Neural progenitor cell (in vitro differentiated cells): ENCODE measurements at regions not wholly inside any gene's neighbourhood (a gene's known extent, or its start where the extent isn't known, plus 50 kb on each side); places are given as distances from the start of the nearest gene placed in this dataset.

Experiments
- DNase-seq: peaks from one replicate; pipeline ENCODE4 v3.0.0-alpha.2; 2016; ENCODE audit warnings: low spot score
- H2AFZ ChIP-seq: fragments of 200-600 bp; sonication (generic); replicated peaks from 2 replicates; pipeline ENCODE4 v1.6.1; 2016; ENCODE audit warnings: antibody characterized with exemption
- H3F3A ChIP-seq: fragments of 200-600 bp; sonication (generic); 2 replicates; pipeline ENCODE4 v1.6.1; 2016; ENCODE audit warnings: antibody characterized with exemption, low read depth
- H3K27ac ChIP-seq: fragments of 200-600 bp; sonication (generic); 2 replicates; pipeline ENCODE4 v1.5.1; 2016; ENCODE audit warnings: mild to moderate bottlenecking
- H3K27me3 ChIP-seq: fragments of 200-600 bp; sonication (generic); 2 replicates; pipeline ENCODE4 v1.6.1; 2016; ENCODE audit warnings: mild to moderate bottlenecking, moderate library complexity
- H3K36me3 ChIP-seq: fragments of 200-600 bp; sonication (generic); 2 replicates; pipeline ENCODE4 v1.5.1; 2016
- H3K4me1 ChIP-seq: fragments of 200-600 bp; sonication (generic); 2 replicates; pipeline ENCODE4 v1.6.1; 2016; ENCODE audit warnings: mixed run types
- H3K4me2 ChIP-seq: fragments of 200-600 bp; sonication (generic); 2 replicates; pipeline ENCODE4 v1.6.1; 2016
- H3K4me3 ChIP-seq: fragments of 200-600 bp; sonication (generic); 2 replicates; pipeline ENCODE4 v1.5.1; 2016
- H3K79me2 ChIP-seq: fragments of 200-600 bp; sonication (generic); 2 replicates; pipeline ENCODE4 v1.6.1; 2016; ENCODE audit warnings: low read depth
- H3K9ac ChIP-seq: fragments of 200-600 bp; sonication (generic); 2 replicates; pipeline ENCODE4 v1.6.1; 2016
- H3K9me3 ChIP-seq: fragments of 200-600 bp; sonication (generic); 2 replicates; pipeline ENCODE4 v1.5.1; 2016; ENCODE audit warnings: low read depth
- H4K20me1 ChIP-seq: fragments of 200-600 bp; sonication (generic); 2 replicates; pipeline ENCODE4 v1.6.1; 2016; ENCODE audit warnings: low read depth
- H3K27ac Mint-ChIP-seq: 3 replicates; pipeline ENCODE4 v1.8.0; 2021; ENCODE audit warnings: mixed read lengths
- H3K27me3 Mint-ChIP-seq: 2 replicates; pipeline ENCODE4 v1.8.0; 2022; ENCODE audit warnings: low read depth, mild to moderate bottlenecking, inconsistent platforms, moderate library complexity, mixed read lengths; ENCODE audit not compliant: insufficient read depth
- H3K36me3 Mint-ChIP-seq: 3 replicates; pipeline ENCODE4 v1.8.0; 2021; ENCODE audit warnings: mixed read lengths
- H3K4me1 Mint-ChIP-seq: 3 replicates; pipeline ENCODE4 v1.8.0; 2021; ENCODE audit warnings: mixed read lengths
- H3K4me3 Mint-ChIP-seq: 3 replicates; pipeline ENCODE4 v1.8.0; 2021; ENCODE audit warnings: mild to moderate bottlenecking, moderate library complexity, mixed read lengths
- H3K9me3 Mint-ChIP-seq: 3 replicates; pipeline ENCODE4 v1.8.0; 2020; ENCODE audit warnings: mixed read lengths
- CTCF ChIP-seq: fragments of 200-600 bp; sonication (generic); IDR thresholded peaks from 2 replicates; pipeline ENCODE4 v1.5.1; 2017; ENCODE audit warnings: antibody characterized with exemption, mild to moderate bottlenecking
- EZH2 ChIP-seq: fragments of 200-600 bp; sonication (generic); IDR thresholded peaks from 2 replicates; pipeline ENCODE4 v1.6.1; 2017; ENCODE audit warnings: antibody characterized with exemption, mild to moderate bottlenecking, moderate library complexity
- EZH2phosphoT487 ChIP-seq: fragments of 200-600 bp; sonication (generic); IDR thresholded peaks from 2 replicates; pipeline ENCODE4 v1.6.1; 2017; ENCODE audit warnings: antibody characterized with exemption

GRCh38 chr2:159854481-159854880 lies 56.5 kb upstream of the CD302 start:
- H3K9ac ChIP-seq, result no peak overlapping the region
- H3K79me2 ChIP-seq, result no peaks in the 10 kb centered on the region
- no peaks in the 10 kb centered on the region for H3K27me3 ChIP-seq
- no peaks in the 10 kb centered on the region for H3K36me3 Mint-ChIP-seq
- H3K4me1 Mint-ChIP-seq, result peaks cover 2% of the 10 kb centered on the region
- DNase-seq, result no peak
- no peaks in the 10 kb centered on the region for H3K36me3 ChIP-seq
- no peak for TF ChIP-seq EZH2phosphoT487
- TF ChIP-seq CTCF, result no peak
- TF ChIP-seq EZH2, result no peak
- no peak overlapping the region for H3K27ac Mint-ChIP-seq
- no peaks in the 10 kb centered on the region for H3K27me3 Mint-ChIP-seq
- no peak overlapping the region for H3K4me2 ChIP-seq
- peaks cover 8% of the 10 kb centered on the region for H3K4me1 ChIP-seq
- no peaks in the 10 kb centered on the region for H4K20me1 ChIP-seq
- H3K27ac ChIP-seq, result no peak overlapping the region
- H2AFZ ChIP-seq, result no peak overlapping the region
- no peak overlapping the region for H3K4me3 ChIP-seq
- H3K9me3 ChIP-seq, result no peaks in the 10 kb centered on the region
- H3F3A ChIP-seq, result no peaks in the 10 kb centered on the region
- no peak overlapping the region for H3K4me3 Mint-ChIP-seq
- no peaks in the 10 kb centered on the region for H3K9me3 Mint-ChIP-seq

- H3K36me3 Mint-ChIP-seq, result no peaks in the 10 kb centered on the region
- TF ChIP-seq CTCF, result no peak
- TF ChIP-seq EZH2phosphoT487, result no peak
- no peak for TF ChIP-seq EZH2
Measured at GRCh38 chr2:159853101-159853500, 55.1 kb upstream of the CD302 start.

GRCh38 chr2:159851941-159852340 lies 53.9 kb upstream of the CD302 start:
- Histone ChIP-seq H3K27ac (no peak overlapping the region), H3K9ac (no peak overlapping the region), H3K4me3 (no peak overlapping the region), H3K4me1 (peaks cover 6% of the 10 kb centered on the region), H3K79me2 (no peaks in the 10 kb centered on the region), H2AFZ (no peak overlapping the region), H3K4me2 (no peak overlapping the region), H4K20me1 (no peaks in the 10 kb centered on the region), H3K27me3 (no peaks in the 10 kb centered on the region), H3K9me3 (no peaks in the 10 kb centered on the region), H3F3A (no peaks in the 10 kb centered on the region), H3K36me3 (no peaks in the 10 kb centered on the region)
- Mint-ChIP-seq H3K36me3 (no peaks in the 10 kb centered on the region), H3K4me3 (no peak overlapping the region), H3K9me3 (no peaks in the 10 kb centered on the region), H3K4me1 (peaks cover 2% of the 10 kb centered on the region), H3K27ac (no peak overlapping the region), H3K27me3 (no peaks in the 10 kb centered on the region)
- DNase-seq, result no peak
- no peak for TF ChIP-seq EZH2
- no peak for TF ChIP-seq CTCF
- no peak for TF ChIP-seq EZH2phosphoT487

More at GRCh38 chr2:159853101-159853500, 55.1 kb upstream of the CD302 start:
- Mint-ChIP-seq H3K4me1 (peaks cover 2% of the 10 kb centered on the region), H3K27me3 (no peaks in the 10 kb centered on the region), H3K27ac (no peak overlapping the region), H3K9me3 (no peaks in the 10 kb centered on the region), H3K4me3 (no peak overlapping the region)
- H3K27ac ChIP-seq, result no peak overlapping the region
- H3K27me3 ChIP-seq, result no peaks in the 10 kb centered on the region
- no peak overlapping the region for H2AFZ ChIP-seq
- no peaks in the 10 kb centered on the region for H3F3A ChIP-seq
- no peak overlapping the region for H3K4me2 ChIP-seq
- H3K36me3 ChIP-seq, result no peaks in the 10 kb centered on the region
- no peaks in the 10 kb centered on the region for H4K20me1 ChIP-seq
- H3K9me3 ChIP-seq, result no peaks in the 10 kb centered on the region
- no peak overlapping the region for H3K4me3 ChIP-seq
- H3K4me1 ChIP-seq, result peaks cover 8% of the 10 kb centered on the region
- H3K9ac ChIP-seq, result no peak overlapping the region
- DNase-seq, result no peak
- H3K79me2 ChIP-seq, result no peaks in the 10 kb centered on the region
